Left hindlimb (tissue), 1 donor: ENCODE measurements at regions not wholly inside any gene's neighbourhood (a gene's known extent, or its start where the extent isn't known, plus 50 kb on each side); places are given as distances from the start of the nearest gene placed in this dataset.
A peak's percentile ranks its signal among the peaks of the same experiment; 100 is the strongest.
"Not testable (repeated sequence)": the region's sequence is repeated elsewhere in the genome, so short reads cannot be mapped to it uniquely, and the experiment has no call there.

Experiments used
- DNase-seq: peaks from one replicate; pipeline ENCODE4 v3.0.0-alpha.2; 2018

DNA sequence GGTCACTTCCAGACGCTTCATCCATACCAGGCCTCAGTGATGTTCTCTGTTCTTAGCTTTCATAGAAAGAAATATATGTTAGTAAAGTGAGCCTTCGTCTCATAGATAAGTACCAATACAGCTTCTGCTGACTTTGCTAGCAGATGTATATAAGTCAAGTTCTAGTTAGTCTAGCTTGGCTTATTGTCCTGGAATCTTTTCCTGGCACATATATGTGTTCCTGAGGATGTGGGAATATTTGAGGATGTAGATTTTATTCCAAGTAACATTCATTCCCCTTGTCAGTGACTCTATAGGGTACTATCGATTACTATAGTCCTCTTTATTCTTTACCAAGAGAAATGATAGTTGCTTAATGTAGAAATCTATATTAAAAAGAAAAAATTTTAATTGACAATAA, 135.2 kb upstream of the FAM9C start:
- no peak for DNase-seq

DNA sequence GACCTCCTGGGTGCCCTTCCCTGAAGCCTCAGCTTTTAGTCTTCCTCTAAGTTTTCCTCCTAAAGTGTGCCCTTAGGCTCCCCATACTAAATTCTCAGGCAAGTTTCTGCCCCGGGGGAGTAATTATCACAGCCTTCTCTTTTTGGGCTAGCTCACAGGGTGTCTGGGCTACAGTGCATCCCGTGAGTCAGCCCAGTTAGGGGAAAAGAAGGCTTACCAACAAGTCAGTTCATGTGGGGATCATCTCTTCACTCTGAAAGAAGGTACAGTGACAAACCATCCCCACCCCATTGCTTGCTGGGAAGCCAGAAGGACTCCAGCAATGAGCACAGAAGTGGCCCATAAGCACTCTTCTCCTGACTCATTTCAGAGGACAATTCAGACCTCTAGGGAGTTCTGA, 134.7 kb upstream of the FAM9C start:
- no peak for DNase-seq

DNA sequence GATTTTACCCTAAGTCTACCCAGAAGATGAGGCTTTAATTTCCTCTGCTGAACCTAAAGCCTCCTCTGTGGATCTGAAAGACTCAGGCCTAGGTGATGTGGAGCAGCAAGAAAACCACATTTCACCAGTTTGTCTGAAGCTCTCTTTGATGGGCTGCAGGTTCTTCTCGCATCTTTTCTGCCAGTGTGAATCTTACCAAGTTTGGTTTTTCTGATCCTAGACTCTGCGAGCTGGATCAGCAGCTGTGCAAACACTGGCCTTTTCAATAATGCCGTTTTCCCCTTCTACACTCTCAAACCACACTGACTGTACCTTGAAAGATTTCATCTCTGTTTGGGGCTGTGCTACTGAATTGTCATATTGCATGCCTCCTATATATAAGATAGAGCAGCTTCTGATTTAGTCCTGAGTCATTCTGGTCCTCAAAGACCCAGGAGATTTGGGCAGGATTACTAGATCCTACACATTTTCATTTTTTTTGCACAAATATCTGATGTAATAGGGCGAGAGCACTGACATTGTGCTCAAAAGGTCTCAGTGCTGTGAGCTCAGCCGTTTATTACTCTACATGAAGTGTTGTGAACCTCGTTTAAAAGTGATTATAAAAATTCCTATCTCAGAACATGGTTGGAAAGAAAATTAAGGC, 133.6 kb upstream of the FAM9C start:
- no peak for DNase-seq

DNA sequence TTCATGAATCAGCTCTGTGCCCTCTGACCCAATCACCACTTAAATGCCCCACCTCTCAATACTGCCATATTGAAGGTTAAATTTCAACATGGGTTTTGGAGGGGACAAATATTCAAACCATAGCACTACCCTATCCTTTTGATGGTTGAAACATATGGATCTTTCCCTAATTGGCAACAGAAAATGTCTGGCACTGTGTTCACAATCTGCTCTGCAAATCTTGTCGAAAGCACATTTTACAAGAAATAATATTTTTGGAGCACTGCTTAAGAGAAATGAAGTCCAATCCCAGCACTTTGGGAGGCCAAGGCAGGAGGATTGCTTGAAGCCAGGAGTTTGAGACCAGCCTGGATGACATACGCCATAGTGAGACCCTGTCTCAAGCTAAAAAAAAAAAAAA, 130.6 kb upstream of the FAM9C start:
- no peak for DNase-seq

DNA sequence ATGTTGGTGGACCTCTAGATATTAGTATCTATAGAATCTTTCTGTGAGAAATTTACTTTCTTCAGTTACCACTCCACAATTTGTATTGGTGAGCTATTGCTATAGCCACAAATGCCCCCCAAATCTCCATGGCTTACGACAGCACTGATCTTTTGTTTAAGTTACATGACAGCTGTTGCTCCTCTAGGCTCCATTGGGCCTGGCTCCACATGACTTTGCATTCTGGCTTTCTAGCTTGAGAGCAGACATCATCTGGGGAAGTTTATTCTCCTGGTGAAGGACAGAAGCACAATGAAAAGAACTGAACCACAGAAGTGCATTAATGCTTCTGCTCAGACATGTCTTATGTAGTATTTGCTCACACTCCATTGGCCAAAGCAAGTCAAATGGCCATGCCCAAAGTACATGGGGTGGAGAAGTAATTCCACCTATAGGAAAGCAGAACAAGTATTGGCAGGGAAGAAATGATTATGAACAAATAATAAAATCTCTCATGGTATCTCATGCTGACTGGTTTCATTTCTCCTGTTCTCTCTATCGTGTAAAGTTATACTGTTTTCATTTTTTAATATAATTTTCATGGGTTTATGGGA, 126.6 kb upstream of the FAM9C start:
- no peak for DNase-seq

DNA sequence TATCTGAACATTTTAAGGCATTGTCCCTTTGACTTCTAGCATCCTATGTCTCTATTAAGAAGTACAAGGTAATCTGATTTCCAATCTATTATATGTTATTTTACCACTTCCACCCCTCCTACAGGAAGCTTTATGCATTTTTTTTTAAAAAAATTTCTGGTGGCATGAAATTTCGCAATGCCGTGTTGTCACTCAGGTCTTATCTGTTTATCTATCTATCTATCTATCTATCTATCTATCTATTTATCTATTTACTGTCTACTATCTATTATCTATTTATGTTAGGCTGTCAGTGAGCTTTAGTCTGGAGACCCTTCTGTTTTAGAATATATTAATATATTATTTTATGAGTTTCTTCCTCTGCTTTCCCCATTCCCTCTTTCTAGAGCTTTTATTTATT, 125.3 kb upstream of the FAM9C start:
- no peak for DNase-seq

DNA sequence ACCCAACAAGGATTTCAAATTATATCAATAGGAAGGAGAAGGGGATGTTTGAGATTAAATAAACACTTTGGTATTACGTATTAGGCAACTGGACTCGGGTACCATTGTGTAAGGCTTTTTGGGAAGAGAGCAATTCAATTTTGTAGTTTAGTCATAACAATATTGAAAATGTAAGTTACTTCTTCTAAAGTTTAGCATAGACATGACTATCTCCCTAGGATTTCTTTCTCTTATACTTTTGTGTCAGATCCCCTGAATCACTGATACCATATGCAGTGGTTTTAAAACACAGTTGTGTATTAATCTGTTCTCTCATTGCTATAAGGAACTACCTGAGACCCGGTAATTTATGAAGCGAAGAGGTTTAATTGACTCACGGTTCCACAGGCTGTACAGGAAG, 123.8 kb upstream of the FAM9C start:
- DNase-seq = no peak

DNA sequence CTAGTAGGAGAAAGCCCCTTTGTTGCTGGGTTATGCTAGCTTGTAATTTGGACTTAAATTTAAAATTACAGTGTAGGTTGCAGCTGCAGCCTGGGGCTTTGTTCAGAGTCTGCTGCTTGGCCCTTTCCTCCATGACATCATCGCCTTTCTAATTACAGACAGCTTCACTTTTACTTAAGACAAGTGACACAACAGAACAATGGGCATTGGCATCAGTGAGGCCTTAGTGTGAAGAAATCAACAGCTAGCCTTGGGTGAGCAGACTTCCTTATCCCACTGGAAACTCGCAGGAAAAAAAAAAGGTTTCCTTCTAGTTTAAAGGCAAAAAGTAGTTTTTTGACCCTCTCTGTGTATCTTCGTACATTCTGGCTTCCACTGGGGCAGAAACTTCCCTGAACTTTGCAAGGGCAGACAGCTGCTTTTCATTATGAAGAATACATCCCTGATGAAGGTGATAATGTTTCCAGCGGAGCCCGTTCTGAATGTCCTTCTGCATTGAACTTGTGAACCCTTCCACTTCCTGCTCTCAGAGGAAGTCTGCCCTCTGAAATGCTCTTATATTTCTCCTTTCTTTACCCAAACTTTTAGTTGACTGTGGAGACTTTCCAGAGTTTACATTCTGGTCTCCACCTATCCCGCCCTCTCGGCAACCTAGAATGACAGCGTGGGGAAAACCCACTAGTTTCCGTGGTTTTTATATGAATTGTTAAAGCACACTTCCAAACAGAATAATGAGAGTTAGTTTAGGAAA, 123.2 kb upstream of the FAM9C start:
- DNase-seq = peak; percentile 58

DNA sequence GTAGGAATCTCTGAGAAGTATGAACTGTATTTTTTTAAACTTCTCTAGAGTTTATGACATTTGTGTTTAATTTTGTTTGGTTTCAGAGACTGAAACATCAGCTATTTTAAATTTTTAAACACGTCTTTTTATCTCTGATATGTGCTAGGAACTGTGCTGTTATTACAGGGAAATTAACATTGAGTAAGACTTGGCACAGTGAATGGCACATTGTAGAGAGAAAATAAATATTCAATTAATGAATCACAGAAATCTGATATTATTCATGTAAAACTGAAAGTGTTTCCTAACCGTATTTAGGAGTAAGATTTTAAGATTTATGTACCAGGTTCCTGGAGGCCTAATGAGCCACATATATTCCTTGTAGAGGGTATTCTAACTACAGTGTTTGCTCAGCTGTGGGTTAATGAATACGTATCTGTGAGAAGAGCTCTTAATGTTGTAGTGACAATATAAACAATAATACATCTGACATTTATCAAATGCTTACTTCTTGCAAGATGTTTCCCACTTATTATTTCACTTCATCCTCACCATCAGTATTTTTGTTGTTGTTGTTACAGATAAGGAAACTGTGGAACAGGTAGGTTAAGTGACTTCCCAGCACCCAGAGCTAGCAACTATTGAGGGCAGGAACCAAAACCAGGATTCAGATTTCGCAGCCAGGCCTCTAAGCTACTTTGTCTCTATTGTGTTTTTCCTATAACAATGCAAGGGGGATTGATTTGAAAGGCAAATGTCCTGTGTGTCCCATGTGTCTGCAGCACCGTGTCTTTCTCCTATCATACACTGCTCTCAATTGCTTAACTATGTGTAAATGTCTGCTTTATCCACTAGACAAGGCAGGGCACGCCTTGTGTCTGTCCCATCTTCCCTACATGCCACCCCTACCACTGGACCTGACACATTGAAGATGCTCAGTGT, 121.1 kb upstream of the FAM9C start:
- DNase-seq = no peak

DNA sequence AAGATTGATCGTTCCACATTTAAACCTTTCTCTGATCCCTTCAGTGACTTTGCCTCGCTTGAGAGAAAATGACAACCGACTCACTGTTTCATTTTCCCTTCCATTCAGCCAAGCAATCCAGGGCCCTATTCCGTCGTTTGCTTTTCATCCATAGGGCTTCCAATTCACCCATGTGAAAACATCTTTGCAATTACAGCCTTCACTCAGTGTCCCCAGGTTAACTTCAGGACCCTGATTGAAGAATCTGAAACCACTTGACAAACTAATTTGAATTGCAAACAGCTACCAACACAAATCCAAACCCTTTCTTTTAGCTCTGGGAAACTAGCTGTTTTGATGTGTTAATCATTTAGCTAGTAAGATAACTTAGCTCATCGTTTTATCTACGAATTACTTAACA, 120.2 kb upstream of the FAM9C start:
- no peak for DNase-seq

DNA sequence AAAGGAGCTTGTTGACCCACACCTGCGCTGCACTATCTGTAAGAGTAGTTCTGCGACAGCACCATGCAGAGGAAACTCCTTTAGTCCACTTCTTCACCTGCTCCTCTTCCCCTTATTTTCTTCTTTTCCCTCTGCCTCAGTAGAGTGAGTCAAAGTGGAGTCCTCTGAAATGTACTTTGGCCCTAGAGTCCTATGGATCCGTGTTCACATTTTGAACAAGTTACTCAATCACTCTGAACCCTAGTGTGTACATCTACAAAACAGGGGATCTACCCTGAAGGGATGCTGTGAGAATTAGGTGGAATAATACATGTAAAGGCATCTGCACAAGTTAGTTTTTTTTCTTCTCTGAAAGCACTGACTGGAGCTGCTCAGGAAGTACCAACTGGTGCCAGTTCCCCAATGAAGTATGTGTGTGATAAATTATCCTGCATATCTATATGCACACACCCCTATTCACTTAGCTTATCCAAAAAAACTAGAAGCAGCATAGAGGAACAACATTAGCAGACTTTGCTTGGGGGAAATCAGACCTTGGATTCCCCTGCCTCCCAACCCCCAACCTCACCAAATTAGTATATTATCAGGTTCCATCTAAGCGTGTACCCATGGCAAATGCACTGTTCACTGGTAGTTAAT, 118.5 kb upstream of the FAM9C start:
- no peak for DNase-seq

DNA sequence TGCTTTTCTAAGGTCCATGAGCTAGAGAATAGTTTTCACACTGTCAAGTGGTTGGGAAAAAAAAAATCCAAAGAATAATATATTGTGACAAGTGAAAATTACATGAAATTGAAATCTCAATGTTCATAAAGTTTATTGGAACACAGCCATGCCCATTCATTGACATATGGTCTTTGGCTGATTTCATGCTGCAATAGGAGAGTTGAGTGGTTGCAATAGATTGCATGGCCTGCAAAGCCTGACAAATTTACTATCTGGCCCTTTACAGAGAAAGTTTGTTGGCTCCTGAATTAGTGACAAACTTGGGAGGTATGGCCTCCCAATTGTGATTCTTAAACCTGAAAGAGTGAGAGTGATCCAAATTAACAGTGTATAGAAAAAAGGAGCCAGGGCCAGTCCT, 115.5 kb upstream of the FAM9C start:
- no peak for DNase-seq

DNA sequence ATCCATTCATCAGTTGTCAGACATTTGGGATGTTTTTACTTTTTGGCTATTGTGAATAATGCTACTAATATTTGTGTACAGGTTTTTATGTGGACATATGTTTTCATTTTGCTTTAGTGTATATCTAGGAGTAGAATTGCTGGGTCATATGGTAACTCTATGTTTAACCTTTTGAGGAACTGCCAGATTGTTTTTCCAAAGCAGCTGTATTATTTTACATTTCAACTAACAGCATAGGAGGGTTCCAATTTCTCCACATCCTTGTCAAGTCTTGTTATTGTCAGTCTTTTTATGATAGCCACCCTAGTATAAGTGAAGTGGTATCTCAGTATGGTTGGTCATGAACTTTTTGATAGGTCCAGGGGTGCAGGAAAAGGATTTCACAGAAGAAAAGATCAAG, 114.5 kb upstream of the FAM9C start:
- DNase-seq = no peak

DNA sequence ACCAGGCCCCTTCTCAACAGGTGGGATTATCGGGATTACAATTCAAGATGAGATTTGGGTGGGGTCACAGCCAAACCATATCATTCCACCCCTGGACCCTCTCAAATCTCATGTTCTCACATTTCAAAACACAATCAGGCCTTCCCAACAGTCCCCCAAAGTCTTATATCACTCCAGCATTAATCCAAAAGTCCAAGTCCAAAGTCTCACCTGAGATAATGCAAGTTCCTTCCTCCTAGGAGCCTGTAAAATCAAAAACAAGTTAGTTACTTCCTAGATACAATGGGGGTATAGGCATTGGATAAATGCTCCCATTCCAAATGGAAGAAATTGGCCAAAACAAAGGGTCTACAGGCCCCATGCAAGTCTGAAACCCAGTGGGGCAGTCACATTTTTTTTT, 111.1 kb upstream of the FAM9C start:
- DNase-seq = not testable (repeated sequence)

DNA sequence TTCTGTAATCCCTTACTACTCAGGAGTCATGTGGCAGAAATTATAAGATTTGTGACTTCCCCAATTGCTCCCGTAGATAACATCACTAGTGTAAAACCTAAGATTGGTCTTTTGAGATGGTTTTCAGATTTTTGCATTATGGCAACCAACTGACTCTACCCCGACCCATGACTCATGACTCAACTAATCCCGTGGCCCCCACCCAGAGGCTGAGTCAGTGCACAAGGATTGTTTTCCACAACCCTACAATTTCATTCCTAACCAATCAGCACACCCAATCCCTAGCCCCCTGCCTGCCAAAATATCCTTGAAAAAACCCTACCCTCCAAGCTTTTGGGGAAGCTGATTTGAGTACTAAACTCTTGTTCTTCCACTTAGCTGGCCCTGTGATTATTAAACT, 109.4 kb upstream of the FAM9C start:
- no peak for DNase-seq

DNA sequence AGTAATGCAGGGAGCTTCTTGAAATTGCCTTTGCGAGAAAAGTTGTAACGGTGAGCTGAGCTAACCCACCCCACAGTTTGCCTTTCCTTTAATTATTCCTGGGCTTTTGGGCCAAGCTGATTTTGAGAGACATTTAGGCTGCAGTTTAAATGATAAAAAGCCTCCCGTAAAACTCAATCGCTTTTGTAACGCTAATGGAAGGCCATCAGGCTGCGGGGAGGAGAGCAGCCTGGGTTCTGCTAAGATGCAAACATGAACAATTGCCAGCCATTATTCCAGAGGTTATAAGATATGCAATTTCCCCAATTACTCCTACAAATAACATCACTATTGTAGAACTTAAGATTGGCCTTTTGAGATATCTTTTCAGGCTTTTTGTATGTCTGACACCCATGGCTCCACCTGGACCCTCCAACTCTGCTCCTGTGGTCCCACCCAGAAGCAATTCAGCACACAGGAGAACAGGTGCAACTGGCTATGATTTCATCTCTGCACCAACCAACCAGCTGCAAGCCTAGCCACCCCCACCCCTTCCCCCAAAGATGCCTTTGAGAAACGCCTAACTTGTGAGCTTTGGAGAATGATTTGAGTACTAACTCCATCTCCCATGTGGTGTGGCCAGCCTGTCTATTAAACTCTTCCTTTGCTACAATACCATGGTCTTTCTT, 108.2 kb upstream of the FAM9C start:
- DNase-seq = no peak

DNA sequence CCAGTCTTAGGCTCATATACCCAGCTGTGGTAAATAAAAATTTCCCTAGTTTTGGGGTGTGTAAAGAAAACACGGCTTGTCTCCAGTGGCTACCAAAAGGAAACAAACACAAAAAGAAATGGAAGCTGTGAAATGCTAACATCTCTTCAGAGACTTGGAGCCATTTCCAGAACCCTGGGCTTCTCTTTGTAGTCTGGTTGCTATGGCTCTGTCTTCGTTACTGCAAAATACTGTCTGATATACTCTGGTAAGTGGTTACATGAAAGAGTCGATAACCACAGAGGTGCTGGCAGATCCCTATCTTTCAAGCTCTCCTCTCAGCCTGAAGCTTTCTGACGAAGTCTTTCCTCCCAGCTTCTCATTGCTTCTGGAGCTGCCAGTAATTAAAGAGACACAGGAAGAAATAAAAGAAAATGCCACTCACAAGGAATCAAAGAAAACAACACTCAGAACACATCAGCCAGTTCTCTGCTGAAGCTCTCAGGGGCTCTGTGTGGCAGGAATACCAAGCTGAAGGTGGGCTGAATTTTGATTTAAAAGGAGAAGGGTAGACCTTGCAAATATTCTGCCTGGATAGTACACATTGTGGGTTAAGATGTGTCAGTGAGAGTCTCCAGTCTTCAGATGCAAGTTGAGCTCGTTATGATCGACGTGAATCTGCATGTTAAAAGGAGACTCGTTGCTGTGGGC, 107.6 kb upstream of the FAM9C start:
- no peak for DNase-seq

DNA sequence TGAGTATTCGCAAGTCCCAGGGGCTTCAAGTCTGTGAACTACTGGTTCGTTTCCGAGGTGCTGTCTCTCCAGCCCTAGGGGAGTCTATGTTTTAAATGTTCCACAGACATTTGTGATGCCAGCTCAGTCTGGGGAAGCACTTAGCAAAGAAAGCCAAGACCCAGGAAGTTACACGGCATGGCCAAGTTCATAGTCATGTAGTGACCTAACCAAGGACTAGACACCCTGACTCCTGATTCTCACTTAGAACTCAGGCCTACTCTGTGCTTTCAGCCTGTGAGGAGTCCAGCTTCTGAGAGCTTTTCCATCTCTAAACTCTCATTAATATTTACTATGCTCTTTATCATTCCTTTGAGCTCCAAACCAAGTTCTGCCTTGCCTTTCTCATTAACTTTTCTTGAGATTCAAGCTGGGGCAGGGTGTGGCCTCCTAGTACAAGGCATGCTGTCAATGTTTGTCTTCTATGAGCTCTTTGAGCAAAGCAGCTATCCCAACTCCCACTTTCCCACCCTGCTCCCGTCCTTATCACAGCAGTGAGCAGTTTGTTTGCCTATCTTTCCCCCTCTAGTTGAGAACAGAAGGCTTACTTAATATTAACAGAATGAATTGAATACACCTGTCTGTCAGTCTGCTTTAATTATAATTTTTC, 105.4 kb upstream of the FAM9C start:
- DNase-seq = no peak

DNA sequence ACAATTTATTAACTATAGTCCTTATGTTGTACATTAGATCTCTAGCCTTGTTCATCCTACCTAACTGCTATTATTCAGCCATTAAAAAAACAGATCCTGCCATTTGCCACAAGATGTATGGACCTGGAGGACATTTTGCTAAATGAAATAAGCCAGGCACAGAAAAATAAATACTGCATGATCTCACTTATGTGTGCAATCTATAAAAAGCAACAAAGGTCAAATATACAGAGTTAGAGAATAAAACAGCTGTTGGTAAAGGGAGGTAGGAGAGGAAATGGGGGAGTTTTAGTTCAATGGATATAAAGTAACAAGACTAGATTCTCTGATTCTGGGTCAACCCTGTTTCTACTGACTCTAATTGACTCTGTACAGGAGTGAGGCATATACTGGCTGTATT, 103.3 kb upstream of the FAM9C start:
- DNase-seq = no peak

DNA sequence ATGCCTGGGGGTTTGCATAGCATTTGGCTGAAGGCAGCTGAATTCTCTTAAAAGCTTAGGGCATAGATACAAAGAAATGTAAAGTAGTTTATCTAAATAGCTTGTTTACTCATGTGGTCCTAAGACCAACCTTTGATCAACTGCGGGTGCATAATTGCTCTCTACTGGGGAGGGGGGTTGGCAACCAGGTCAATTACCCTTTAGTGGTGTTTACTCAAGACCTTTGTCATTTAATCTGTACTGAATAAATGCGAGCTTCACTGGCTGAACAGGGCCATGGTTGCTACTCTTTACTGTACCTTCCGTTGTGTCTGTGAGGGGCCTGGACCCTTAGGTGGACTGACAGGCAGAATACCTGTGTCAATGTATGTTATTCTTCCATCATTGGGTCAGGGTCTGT, 102.7 kb upstream of the FAM9C start:
- no peak for DNase-seq
